ENCODE measurements at regions not wholly inside any gene's neighbourhood (a gene's known extent, or its start where the extent isn't known, plus 50 kb on each side); places are given as distances from the start of the nearest gene placed in this dataset.

GRCh38 chr5:5623397-5623796 is 200.9 kb downstream of the ICE1 start:
- TF ChIP-seq CTCF (IDR thresholded peaks at IDR 0.05): no peak
- TF ChIP-seq POLR2A (IDR thresholded peaks at IDR 0.05): no peak
